PFSK-1 (cell line): ENCODE measurements at regions not wholly inside any gene's neighbourhood (a gene's known extent, or its start where the extent isn't known, plus 50 kb on each side); places are given as distances from the start of the nearest gene placed in this dataset.

Experiments used
- FOXP2 ChIP-seq: optimal IDR thresholded peaks from 2 replicates; pipeline ENCODE3; 2011; ENCODE audit warnings: borderline replicate concordance, control low read depth, inconsistent platforms; ENCODE audit not compliant: insufficient read depth; ENCODE audit errors: extremely low read length, extremely low read depth
- POLR2AphosphoS5 ChIP-seq: IDR thresholded peaks from 2 replicates; pipeline ENCODE4 v1.6.1; 2012; ENCODE audit warnings: low read depth, mild to moderate bottlenecking, control low read depth, low read length, moderate library complexity
- SIN3A ChIP-seq: IDR thresholded peaks from 2 replicates; pipeline ENCODE4 v1.6.1; 2012; ENCODE audit warnings: mild to moderate bottlenecking, low read length, moderate library complexity, borderline replicate concordance; ENCODE audit not compliant: insufficient read depth
- TAF1 ChIP-seq: IDR thresholded peaks from 2 replicates; pipeline ENCODE4 v1.6.1; 2012; ENCODE audit warnings: low read length, control low read depth, borderline replicate concordance; ENCODE audit not compliant: insufficient read depth
- TF ChIP-seq, protein P1 (sequence below), 2 experiments: IDR thresholded peaks; 2 replicates each; pipeline versions ENCODE4 v1.6.1 to v1.8.0; 2011 to 2012; ENCODE audit warnings: low read depth in 2 of 2, low read length in 2 of 2, control low read depth in 1 of 2, inconsistent platforms in 1 of 2, mild to moderate bottlenecking in 1 of 2, moderate library complexity in 1 of 2; ENCODE audit not compliant: insufficient read depth in 1 of 2

DNA sequence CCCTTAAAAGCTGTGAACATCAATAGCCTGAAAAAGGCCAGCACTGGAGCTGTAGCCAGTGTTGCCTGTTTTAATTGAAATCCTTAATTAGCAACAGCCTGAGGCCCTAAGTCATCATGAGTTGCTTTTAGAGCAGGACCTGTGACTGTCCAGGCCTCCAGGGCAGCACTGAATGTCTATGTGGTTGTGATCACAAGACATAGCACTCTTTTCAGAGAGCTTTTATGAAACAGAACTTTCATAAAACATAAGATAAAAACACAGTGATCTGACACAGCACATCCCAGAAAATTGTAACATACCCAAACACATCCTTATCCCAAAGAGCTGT, 85.5 kb upstream of the MYO10 start:
- TF ChIP-seq, protein P1, sequence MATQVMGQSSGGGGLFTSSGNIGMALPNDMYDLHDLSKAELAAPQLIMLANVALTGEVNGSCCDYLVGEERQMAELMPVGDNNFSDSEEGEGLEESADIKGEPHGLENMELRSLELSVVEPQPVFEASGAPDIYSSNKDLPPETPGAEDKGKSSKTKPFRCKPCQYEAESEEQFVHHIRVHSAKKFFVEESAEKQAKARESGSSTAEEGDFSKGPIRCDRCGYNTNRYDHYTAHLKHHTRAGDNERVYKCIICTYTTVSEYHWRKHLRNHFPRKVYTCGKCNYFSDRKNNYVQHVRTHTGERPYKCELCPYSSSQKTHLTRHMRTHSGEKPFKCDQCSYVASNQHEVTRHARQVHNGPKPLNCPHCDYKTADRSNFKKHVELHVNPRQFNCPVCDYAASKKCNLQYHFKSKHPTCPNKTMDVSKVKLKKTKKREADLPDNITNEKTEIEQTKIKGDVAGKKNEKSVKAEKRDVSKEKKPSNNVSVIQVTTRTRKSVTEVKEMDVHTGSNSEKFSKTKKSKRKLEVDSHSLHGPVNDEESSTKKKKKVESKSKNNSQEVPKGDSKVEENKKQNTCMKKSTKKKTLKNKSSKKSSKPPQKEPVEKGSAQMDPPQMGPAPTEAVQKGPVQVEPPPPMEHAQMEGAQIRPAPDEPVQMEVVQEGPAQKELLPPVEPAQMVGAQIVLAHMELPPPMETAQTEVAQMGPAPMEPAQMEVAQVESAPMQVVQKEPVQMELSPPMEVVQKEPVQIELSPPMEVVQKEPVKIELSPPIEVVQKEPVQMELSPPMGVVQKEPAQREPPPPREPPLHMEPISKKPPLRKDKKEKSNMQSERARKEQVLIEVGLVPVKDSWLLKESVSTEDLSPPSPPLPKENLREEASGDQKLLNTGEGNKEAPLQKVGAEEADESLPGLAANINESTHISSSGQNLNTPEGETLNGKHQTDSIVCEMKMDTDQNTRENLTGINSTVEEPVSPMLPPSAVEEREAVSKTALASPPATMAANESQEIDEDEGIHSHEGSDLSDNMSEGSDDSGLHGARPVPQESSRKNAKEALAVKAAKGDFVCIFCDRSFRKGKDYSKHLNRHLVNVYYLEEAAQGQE (IDR thresholded peaks at IDR 0.05; ENCODE audit: insufficient read depth in 1 of 2, low read depth in 2 of 2, low read length in 2 of 2), result no peak
- no peak for TF ChIP-seq FOXP2

DNA sequence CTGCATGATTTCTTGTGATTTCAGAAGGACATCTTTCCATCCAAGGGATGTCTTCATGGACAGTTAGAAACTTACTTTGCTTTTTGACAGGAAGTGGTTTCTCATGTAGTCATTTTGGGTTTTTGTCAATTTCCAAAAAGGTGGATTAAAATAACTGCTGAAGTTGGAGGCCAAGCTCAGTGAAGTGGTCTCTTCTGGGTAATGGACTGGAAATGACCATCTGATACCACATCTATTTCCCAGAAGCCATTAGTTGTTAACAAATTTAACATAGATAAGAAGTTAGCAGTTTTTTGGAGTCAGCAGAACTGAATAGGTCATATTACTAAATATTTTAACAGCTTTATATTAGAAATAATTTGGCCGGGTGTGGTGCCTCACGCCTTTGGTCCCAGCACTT, 86.2 kb upstream of the MYO10 start:
- no peak for TF ChIP-seq POLR2AphosphoS5
- TF ChIP-seq FOXP2, result no peak
- TF ChIP-seq, protein P1 (IDR thresholded peaks at IDR 0.05; ENCODE audit: insufficient read depth in 1 of 2, low read depth in 2 of 2, low read length in 2 of 2), result no peak
- TF ChIP-seq TAF1, result no peak
- TF ChIP-seq SIN3A, result no peak

DNA sequence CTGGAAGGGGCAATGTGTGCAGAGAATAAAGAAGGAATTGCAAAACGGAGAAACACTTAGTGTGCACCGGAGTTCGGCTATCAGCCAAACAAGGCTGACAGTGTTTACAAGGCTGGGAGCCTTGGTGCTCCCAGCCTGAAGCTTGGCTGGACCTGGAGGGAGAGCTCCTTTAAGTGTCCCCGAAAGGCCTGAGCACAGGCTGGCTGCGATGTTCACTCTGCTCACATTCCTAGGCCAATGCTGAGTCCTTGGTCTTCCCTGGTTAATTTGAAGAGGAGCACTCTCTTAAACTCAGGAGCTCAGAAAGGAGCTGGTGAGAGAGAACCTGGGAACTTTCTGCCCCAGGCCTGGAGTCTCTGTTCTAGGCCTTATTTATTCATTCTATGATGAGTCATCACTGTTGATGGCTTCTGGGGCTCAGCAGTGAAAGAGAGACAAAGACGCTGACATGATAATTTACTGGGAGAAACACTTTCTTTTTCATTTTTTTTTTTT, 88.6 kb upstream of the MYO10 start:
- TF ChIP-seq FOXP2 (no peak), TAF1 (no peak), POLR2AphosphoS5 (no peak)
- TF ChIP-seq, protein P1 (IDR thresholded peaks at IDR 0.05; ENCODE audit: insufficient read depth in 1 of 2, low read depth in 2 of 2, low read length in 2 of 2), result no peak

DNA sequence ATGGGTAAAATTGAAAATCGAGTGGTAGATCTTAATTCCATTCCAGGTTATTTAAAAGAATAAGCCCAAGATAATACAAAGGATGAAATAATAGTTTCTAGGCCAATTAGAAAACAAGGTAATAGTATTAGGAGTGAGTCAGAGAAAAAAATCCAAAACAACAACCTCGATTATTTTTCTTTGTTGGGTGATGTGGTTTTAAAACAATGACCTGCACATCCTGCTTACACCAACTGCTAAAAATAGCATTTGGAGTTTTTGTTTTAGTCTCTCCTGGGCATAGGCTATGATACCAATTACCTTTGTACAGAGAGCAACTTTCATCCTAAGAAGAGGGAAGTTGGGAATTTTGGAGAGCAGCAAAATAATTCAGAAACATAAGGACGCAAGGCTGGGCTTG, 101.7 kb upstream of the MYO10 start:
- TF ChIP-seq POLR2AphosphoS5 (no peak), SIN3A (no peak), TAF1 (no peak), FOXP2 (no peak)
- TF ChIP-seq, protein P1 (IDR thresholded peaks at IDR 0.05; ENCODE audit: insufficient read depth in 1 of 2, low read depth in 2 of 2, low read length in 2 of 2), result no peak

DNA sequence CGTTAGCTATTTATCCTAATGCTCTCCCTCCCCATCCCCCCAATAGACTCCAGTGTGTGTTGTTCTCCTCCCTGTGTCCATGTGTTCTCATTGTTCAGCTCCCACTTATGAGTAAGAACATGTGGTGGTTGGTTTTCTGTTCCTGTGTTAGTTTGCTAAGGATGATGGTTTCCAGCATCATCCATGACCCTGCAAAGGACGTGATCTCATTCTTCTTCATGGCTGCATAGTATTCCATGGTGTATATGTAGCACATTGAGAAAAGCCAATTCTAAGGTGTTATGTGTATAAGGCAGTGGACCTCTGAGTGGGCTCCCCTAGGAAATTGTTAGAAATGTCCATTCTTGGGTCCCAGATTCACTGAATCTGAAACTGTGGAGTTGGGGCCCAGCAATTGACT, 103.1 kb upstream of the MYO10 start:
- TF ChIP-seq, protein P1 (IDR thresholded peaks at IDR 0.05; ENCODE audit: insufficient read depth in 1 of 2, low read depth in 2 of 2, low read length in 2 of 2), result no peak
- no peak for TF ChIP-seq SIN3A
- TF ChIP-seq TAF1, result no peak
- no peak for TF ChIP-seq FOXP2
- no peak for TF ChIP-seq POLR2AphosphoS5
